GM21515 (cell line): ENCODE measurements at regions not wholly inside any gene's neighbourhood (a gene's known extent, or its start where the extent isn't known, plus 50 kb on each side); places are given as distances from the start of the nearest gene placed in this dataset.

ENCODE experiments used
- ATAC-seq: cut with Tn5 transposase; IDR thresholded peaks from one replicate; pipeline ENCODE4 v1.9.1; 2021; ENCODE audit not compliant: unreplicated experiment

DNA sequence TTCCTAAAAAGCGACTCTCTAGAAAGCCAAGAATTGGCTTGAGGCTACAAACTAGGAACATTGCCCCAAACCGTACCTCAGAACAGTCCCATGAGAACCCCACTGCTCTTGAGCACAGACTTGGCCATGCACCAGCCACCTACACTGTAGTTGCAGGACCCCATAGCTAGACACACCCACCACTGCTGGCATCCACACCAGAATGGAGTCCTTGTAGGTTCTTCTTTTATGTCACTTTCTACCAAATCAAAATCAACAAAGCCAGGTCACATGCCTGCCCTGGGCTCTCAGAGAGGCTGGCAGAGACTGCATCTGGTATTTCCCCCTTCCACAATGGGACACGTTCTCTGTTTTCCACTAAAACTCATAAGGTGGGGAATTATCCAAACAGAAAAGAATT, 290.5 kb downstream of the SHOX2 start:
- ATAC-seq, result no peak

DNA sequence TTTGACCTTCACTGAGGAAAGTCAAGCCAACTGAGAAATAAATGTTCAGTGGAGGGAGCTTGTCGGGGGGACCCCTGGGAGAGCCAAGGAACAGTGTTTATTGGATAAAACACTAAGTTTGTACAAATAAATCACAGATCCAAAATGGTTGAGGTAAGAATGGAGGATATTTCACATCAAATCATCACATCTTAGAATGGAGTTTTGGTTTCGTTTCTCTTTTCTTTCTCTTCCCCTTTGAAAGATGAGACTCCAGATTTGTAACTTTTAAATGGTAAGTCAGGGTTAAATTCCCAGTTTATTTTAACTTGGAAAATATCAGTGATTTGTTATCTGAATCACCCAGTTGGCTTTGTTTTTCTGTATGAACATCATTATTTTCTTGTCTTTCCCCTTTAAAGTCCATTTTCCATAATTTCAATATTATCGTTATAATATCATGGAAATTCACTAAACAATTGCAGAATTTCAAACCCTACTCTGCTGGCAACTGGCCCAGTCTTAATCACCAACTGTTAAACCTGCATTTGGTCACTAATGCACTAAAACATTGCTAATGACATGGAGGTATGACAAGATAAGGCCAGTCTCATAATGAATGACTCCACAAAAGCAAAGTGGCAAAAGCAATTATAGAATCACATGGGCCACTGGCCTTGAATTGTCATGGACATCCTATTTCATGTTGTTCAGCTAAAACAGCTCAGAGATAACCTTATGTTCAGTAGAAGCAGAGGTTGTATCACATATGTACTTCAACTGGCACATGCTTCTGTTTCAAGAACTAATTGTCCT, 295.1 kb downstream of the SHOX2 start:
- no peak for ATAC-seq

DNA sequence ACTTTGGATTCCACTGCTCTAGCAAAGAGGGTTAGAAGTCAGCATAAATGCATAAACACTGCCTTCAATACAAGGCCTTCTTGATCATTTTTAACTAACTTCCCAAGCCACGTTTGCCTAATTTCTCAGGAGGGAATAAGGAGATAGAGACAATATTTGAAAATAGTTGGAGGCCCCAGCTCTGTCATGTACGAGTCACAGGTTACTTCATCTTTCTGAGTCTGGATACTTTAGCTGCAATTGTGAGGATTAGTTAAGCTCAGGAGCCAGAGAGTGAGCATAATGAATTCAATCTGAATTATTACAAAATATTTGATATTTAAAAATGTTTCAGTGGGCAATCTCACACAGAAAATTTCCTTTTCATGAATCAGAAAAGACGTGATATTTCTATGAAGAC, 298.9 kb downstream of the SHOX2 start:
- ATAC-seq, result no peak

DNA sequence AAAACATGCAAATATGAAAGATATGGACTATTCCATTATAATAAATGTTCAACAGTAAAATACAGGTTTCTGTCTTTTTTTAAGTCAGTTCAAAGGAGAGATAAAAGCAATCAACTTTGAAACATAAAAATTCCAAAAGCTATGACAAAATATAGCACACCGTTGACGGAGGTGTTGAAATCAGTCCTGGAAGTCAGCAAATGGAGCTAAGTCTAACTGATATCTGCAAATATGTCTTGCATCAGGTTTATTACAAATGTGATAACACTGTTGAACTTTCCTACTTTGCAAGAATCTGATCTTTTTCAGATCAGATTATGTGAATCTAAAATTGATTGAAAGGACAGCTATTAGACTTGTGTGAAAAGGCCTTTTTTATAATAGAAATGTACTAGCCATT, 300.7 kb downstream of the SHOX2 start:
- no peak for ATAC-seq

DNA sequence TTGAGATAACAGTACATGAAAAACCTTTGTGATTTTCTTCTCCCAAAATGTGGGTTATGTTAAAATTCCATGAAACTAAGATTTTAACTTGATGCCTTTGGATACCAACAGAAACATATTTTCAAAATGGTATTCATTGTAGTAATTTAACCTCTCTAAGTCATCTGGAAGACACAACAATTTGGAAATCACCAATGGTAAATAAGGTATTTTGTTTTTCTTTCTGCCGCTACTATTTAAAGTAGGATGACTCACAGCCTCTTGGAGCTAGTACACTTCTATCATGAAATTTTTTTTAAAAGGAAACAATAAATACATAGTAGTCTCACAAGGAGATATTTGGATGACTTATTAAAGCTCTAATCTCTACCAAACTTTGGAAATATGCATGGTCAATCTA, 291.6 kb upstream of the VEPH1 start:
- ATAC-seq, result no peak

DNA sequence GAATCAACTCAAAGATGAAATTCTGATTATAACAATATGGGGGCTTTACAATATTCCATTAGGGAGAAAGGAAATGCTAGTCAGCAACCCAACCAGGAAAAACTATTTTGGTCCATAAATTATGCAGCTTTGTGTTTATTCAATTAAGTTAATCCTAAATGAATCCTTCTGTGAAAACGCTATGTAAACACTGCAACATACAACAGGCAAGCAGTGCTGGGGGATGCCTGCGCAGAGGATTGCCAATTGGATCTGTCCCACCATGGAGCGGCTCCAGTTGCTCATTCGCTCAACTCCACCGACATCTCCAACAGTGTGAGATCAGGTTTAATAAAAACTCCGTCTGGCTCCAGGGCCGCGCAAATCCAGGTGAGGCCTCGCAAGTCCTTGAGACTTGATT, 290.5 kb upstream of the VEPH1 start:
- no peak for ATAC-seq

DNA sequence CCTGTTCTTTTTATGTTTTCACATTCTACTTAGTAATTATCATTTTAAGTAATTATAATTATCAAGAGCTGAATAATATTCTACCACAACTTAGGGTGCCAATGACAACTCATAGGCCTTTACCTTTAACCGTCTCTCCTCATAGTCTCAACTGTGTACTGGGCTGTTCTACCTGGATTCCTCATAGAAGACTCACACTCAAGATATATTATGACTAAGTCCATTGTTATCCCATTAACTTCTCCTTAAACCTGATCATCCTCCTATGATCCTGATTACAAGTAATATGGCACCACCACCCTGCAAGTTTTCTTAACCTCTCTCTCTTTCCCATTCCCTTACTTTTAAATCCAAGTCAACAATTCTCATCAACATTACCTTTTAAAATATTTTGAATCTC, 285.9 kb upstream of the VEPH1 start:
- no peak for ATAC-seq

DNA sequence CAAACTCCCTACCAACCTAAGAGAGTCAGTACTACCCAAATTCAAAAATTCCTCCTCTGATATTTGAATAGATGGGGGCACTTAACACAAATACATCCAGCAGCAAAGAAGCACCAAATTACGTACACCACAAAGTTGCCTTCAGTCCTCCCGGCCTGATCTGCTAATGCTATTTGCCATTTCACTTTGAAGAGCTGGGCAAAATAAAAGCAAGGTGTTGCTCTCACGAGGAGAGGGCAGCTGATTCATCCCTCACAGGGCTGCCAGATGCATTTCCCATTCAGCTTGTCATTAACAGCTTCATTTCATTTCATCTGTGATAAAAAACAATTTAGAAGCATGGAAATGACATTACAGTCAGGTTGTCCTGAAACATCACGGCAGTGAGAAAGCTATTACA, 283.4 kb upstream of the VEPH1 start:
- no peak for ATAC-seq

DNA sequence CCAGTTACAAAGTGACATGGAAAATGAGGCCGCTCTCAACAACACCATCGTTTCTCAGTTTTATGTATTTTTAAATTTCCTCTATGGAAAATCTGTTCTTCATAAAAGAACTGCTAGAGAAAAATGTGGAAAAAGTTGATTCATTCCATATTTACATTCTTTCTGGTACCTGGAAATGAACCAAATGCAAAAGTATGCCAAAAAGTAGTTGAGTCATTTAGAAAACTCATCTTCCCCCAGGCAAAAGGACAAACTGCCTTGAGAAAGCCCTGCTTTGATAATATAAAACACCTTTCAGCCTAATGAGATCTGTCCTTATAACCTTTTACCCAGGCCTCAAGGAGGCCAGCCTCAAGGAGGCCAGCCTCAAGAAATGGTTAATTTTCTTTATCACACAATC, 283.0 kb upstream of the VEPH1 start:
- no peak for ATAC-seq

DNA sequence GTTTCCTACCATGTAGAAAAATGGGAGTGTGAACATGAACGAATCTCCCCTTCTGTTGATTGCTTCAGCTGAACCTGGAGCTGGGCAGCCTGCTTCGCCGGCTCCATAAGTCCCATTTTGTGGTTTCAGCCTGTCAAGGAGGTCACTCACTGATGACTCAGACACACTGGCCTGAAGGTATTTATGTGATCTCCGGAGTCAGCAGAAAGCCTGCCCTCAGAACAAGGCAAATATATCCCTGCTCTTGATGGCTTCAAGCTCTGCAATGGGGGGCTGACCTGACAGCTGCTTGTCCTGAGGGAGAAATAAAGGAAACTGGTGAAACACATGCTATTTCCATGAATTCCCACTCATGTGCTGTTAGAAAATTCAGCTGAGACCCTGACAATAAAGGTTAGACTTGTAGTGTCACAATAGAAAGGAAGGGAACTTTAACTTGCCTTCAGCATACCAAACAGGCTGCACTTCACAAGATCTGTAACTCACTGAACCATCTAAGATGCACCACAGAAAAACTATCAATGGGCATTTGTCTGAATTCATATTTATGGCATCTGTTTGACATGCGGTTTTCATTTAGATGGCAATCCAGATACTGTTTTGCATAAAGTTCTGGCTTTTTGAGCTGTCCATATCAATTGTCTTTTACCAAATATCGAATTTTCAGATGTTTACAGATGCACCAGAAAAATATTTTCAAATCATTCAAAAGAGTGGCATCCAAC, 282.0 kb upstream of the VEPH1 start:
- ATAC-seq, result no peak

DNA sequence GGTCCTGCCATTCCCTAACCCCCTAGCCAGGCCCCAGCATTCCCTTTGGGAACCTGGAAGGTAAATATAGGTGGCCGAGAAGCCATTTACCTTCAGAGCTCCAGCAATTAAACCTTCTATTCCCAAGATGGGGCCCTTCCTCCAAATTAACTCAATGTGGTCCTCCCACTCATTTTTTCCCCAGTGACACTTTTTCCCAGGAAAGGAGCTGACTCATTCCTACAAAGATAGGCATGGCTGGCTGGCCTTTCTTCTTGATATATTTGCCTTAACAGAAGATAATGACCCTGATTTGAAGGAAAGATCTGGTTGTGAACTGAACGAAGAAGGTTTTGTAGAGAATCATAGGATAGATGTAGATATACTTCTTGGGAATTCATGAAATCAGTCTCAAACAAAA, 279.0 kb upstream of the VEPH1 start:
- ATAC-seq, result no peak

DNA sequence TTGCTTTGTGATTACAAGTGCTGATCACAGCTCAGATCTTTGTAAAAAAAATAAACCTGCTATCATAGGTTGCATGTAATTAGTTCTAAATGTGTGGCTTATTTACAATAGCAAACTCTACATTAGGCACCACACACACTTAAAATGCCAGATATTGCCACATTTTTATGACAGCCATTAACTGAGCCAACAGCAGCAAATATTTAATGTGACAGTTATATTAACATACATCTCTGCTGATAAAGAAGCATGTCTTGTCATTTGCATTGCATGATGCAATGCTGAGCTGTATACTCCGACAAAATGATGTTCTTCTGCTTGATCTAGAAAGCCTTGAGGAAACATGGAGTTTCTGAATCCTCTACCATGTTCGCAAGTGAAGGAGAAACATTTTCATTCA, 273.6 kb upstream of the VEPH1 start:
- ATAC-seq, result no peak

DNA sequence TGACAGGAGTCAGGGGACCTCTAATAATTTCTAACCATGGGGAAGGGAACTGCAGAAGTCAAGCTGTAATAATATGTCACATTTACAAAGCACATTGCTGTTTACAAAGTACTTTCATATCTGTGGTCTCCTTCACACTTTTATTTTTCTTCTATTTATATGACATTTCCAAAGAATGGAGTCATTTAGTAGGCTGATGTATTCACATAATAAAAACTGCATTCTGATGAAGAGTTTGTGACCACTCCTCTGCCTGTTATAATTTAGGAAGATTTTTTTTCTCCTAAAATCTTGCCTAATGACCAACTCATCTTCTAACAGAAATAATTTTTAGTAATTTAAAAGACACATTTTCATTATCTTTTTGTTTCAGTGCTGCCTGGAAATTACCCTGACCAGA, 272.2 kb upstream of the VEPH1 start:
- ATAC-seq, result no peak

DNA sequence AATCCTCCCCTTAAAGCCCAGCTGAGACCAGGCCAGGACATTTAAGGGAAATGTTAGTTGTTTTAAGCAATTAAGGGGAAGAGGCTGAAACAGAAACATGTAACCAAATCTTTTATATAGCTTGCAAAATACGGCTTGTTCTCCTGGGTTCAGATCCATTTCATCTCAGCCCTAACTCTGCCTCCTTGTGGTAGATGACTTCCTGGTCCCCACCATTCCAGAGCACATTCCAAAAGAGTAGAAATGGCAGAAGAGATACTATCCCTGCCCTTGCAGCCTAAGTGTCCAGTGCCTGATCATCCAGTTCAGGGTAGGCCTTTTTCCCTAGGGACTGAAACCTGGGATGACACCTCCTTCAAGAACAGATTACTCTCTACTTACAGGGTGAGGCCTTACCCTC, 266.2 kb upstream of the VEPH1 start:
- no peak for ATAC-seq

DNA sequence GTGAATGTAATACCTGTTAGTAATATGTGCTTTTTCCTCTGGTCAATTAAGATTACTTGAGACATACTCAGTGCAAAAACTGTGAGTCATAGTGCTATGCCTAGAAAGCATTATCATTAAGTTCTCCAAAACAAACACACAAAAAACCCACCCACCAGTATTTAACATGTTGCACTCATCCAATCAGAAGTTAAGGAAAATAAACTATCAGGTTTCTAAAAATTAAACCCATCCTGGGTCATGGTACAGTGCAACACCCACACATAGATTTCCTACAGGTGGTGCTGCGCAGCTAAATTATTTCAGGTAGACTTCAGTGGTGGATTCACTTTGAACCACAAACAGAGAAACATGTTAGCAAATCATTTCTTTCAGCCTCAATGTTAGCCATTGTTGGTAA, 264.4 kb upstream of the VEPH1 start:
- ATAC-seq, result no peak

DNA sequence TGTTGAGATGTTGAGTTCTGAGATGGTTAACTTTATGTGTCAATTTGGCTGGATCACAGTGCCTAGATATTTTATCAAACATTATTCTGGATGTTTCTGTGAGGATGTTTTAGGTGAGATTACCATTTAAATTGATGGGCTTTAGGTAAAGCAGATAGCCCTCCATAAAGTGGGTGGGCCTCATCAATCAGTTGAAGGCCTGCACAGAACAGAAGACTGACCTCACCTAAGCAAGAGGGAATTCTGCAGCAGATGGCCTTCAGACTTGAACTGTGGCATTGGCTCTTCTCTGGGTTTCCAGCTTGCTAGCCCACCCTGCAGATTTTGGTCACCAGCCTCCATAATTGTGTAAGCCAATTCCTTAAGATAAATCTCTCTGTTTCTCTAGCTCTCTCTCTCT, 260.4 kb upstream of the VEPH1 start:
- ATAC-seq, result no peak

DNA sequence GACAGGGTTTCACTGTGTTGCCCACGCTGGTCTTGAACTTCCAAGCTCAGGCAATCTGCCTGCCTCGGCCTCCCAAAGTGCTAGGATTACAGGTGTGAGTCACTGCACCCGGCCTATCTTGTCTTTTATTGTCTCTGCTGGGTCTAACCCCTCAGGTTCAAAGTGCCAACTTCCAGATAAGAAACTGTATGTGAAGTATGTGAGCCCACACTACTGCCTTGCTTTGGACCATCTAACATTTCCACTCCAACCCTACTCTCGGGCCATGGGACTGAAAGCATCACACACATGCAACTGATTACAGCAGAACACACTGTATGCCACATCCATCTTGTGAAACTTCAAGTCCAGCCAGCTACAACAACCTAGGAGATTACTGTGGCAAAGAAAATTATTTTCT, 256.1 kb upstream of the VEPH1 start:
- no peak for ATAC-seq

DNA sequence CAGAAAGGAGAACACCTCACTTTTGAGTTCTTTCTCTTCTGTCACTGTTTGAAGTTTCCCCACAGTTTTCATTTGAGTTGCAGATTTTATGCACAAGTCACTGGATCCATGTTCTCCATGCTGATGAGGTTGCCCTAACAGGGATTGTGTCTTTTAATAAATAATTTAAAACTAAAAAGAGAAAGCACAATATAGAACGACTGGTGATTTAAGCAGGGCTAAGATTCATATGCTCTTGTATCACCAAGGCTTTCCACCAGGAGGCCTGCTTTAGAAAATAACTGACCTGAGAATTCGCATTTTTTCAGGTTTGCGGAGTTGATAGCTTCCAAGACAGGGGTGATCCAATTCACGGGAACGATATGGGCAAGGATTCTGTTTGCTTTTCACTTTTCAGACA, 252.0 kb upstream of the VEPH1 start:
- no peak for ATAC-seq

DNA sequence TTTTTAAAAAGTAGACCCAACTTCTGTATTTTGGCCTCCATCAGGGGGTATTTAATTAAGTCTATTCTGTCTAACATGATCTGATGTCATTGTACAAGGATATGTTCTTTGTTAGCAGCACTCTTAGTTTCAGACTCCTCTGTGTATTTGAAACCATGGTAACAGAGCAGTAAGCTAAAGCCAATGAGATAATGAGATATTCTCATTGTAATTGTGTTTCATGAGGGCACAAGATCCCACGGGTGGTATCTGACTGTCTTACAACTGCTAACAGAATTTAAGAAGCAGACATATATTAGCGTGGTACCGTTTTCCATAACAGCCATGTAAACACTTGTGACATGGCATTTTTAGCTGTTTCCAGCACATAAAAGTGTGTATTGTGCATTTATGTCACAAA, 251.2 kb upstream of the VEPH1 start:
- ATAC-seq, result no peak

DNA sequence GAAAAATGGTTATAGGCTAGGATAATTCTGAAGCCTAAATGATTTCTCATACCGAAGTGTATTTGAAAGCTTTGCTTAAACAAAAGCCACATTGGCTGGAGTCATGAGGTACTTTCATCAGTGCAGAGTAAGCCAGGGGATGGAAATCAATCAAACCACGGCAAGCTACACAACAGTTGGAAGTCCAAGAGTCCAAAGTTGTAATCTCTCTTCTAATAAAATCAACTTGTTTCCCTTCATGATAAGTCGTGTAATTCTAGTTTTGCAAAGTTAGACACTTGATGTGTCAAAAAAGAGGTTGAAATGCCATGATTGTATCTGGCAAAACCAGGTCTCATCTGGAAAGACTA, 250.5 kb upstream of the VEPH1 start:
- no peak for ATAC-seq

DNA sequence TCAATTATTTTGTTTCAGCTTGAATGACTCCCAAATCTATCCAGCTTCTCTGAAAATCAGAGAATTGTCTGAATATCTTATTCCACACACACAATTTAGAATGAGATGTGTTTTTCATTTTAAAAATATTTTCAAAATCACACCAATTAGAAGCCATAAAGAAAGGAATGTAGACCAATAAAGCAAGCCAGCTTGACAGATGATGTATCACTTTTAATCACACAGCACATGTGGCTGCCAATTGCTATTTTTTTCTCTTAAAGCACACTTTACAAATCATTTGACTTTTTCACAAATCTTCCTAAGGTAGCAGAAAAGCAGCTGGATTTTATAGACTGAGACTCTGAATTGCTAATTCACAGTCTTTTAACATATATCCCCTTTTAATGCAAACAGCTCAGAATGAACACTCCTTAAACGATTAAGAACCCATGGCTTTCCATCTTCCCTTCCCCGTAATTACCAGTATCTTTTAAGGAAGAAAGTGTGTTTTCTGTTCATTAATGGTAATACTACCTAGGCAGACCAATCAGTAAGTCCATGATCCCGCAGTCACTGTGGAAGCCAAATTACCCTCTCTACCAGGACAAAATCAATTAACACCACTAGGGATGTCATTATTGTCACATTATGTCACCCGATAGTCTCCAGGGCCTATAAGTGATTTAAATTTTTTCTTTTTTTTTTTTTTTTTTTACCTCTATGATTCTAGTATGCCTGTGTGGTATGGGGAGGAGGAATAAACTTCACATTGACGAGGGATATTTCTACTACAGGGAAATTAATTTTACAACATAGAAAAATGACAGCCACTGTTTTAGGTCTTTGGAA, 250.0 kb upstream of the VEPH1 start:
- ATAC-seq, result no peak

DNA sequence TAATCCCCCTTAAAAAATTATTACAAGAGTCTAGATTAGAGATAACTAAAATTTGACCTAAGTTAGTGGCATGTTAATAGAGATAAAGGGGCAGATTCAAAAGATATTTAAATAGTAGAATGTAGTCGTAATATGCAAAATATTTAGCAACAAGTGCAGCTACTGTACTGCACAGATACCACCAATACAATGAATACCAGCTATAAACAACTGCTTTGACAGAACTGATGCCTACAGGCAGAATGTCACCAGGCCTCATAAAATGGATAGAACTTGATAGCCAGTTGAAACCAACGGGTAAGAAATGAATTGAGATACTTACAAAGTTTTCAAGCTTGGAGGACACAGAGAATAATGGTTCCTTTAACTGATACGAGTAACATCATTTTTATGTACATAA, 249.3 kb upstream of the VEPH1 start:
- no peak for ATAC-seq
